ENCODE measurements at regions not wholly inside any gene's neighbourhood (a gene's known extent, or its start where the extent isn't known, plus 50 kb on each side); places are given as distances from the start of the nearest gene placed in this dataset.

- H3K9ac ChIP-seq (replicated peaks in 1 of 4; ENCODE audit: extremely low read depth in 1 of 4, low read depth in 3 of 4, low read length in 3 of 4), result no peak overlapping the region
- H3K4me1 ChIP-seq (replicated peaks in 1 of 4; ENCODE audit: control insufficient read depth in 3 of 4, insufficient read depth in 4 of 4, low read length in 3 of 4), result no peaks in the 10 kb centered on the region
- H3K27me3 ChIP-seq (replicated peaks in 1 of 4; ENCODE audit: control insufficient read depth in 3 of 4, extremely low read depth in 1 of 4, insufficient read depth in 3 of 4, low read length in 3 of 4), result no peaks in the 10 kb centered on the region
- FAIRE-seq (no peak), DNase-seq (ENCODE audit: low read depth in 1 of 2, low spot score in 2 of 2) (no peak)
- no peak overlapping the region for H2BK15ac ChIP-seq (ENCODE audit: low read length)
- no peak overlapping the region for H3K56ac ChIP-seq (replicated peaks; ENCODE audit: insufficient read length, low read depth, low read length)
- ChIA-PET POLR2A (ENCODE audit: partially characterized antibody) (no interaction called here), CTCF (ENCODE audit: partially characterized antibody) (interaction anchor here (0.6 to 2.5 kb wide), 17 partner anchors 8 to 866 kb away, joined by 3 to 12 read pairs (median 4); no protein-coding TSS in a partner anchor)
- no peak overlapping the region for H3K4me2 ChIP-seq (ENCODE audit: insufficient read depth in 1 of 2, low read depth in 2 of 2, low read length in 2 of 2)
- no peak overlapping the region for H3K27ac ChIP-seq (ENCODE audit: low read depth, low read length)
- H4K8ac ChIP-seq (ENCODE audit: extremely low read depth, insufficient read depth, low read length), result no peak overlapping the region
- H4K91ac ChIP-seq (replicated peaks; ENCODE audit: insufficient read length, low read length), result no peak overlapping the region
- no peak overlapping the region for H2AK5ac ChIP-seq (ENCODE audit: low read depth, low read length)
- no peak overlapping the region for H2BK12ac ChIP-seq (ENCODE audit: low read depth, low read length)
- no peak overlapping the region for H3K4ac ChIP-seq (replicated peaks; ENCODE audit: insufficient read length, low read depth, low read length)
- H2BK20ac ChIP-seq (ENCODE audit: low read length), result no peak overlapping the region
- H3K79me1 ChIP-seq (ENCODE audit: low read depth, low read length), result no peaks in the 10 kb centered on the region
- no peak overlapping the region for H3K4me3 ChIP-seq (ENCODE audit: extremely low read depth in 1 of 4, insufficient read depth in 2 of 4, low read depth in 3 of 4, low read length in 4 of 4)
- H2AFZ ChIP-seq (ENCODE audit: low read length), result no peak overlapping the region
- no peaks in the 10 kb centered on the region for H3K36me3 ChIP-seq (ENCODE audit: control insufficient read depth in 2 of 4, insufficient read depth in 4 of 4, low read length in 3 of 4)
- H3K9me3 ChIP-seq (ENCODE audit: insufficient read depth in 2 of 2, low read depth in 1 of 2, low read length in 1 of 2), result no peaks in the 10 kb centered on the region
- no peak overlapping the region for H3K23ac ChIP-seq (ENCODE audit: insufficient read length)
- H3K18ac ChIP-seq (ENCODE audit: extremely low read depth, low read length), result no peak overlapping the region
- H3K79me2 ChIP-seq (ENCODE audit: control insufficient read depth in 1 of 2, insufficient read depth in 2 of 2, low read length in 2 of 2), result no peaks in the 10 kb centered on the region
- no peaks in the 10 kb centered on the region for H3K23me2 ChIP-seq (ENCODE audit: low read depth, low read length)
- no peak overlapping the region for H2BK120ac ChIP-seq (replicated peaks; ENCODE audit: low read depth, low read length)
- H4K20me1 ChIP-seq (replicated peaks in 1 of 2; ENCODE audit: control insufficient read depth in 1 of 2, insufficient read depth in 2 of 2, low read length in 2 of 2), result no peaks in the 10 kb centered on the region
- no peak overlapping the region for H4K5ac ChIP-seq (ENCODE audit: insufficient read length, low read depth, low read length)
- H2BK5ac ChIP-seq (ENCODE audit: low read depth, low read length), result no peak overlapping the region
- no peak overlapping the region for H3K14ac ChIP-seq (ENCODE audit: insufficient read length)
- WGBS, 2 experiments (ENCODE audit: extremely low coverage in 1 of 2, insufficient coverage in 1 of 2, insufficient read length in 1 of 2, insufficient replicate concordance in 2 of 2, low coverage in 1 of 2, low lambda C conversion rate in 2 of 2, missing lambda C conversion rate in 1 of 2), result 79% methylated on average over 2 of the region's 2 CpGs; no CpG with 5 or more reads in 1 of the 2 experiments
- TF ChIP-seq KDM1A (IDR thresholded peaks at IDR 0.05; ENCODE audit: borderline replicate concordance, low read length) (no peak), CEBPB (IDR thresholded peaks at IDR 0.05; ENCODE audit: low read depth, low read length) (no peak), EP300 (IDR thresholded peaks at IDR 0.05; ENCODE audit: borderline replicate concordance in 1 of 2, low read depth in 2 of 2, low read length in 2 of 2) (no peak), RAD21 (IDR thresholded peaks at IDR 0.05 in 1 of 2, conservative IDR thresholded peaks at IDR 0.05 in 1 of 2; ENCODE audit: low read depth in 2 of 2, low read length in 2 of 2) (peak; percentile 61 to 66)
- TF ChIP-seq, protein P1, sequence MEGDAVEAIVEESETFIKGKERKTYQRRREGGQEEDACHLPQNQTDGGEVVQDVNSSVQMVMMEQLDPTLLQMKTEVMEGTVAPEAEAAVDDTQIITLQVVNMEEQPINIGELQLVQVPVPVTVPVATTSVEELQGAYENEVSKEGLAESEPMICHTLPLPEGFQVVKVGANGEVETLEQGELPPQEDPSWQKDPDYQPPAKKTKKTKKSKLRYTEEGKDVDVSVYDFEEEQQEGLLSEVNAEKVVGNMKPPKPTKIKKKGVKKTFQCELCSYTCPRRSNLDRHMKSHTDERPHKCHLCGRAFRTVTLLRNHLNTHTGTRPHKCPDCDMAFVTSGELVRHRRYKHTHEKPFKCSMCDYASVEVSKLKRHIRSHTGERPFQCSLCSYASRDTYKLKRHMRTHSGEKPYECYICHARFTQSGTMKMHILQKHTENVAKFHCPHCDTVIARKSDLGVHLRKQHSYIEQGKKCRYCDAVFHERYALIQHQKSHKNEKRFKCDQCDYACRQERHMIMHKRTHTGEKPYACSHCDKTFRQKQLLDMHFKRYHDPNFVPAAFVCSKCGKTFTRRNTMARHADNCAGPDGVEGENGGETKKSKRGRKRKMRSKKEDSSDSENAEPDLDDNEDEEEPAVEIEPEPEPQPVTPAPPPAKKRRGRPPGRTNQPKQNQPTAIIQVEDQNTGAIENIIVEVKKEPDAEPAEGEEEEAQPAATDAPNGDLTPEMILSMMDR (IDR thresholded peaks at IDR 0.05; ENCODE audit: control extremely low read depth in 1 of 3, insufficient read depth in 1 of 3, low read depth in 1 of 3, low read length in 3 of 3), result peak in 1 of 3 experiments; percentile 33; a peak in 1 of 4 replicates
These were observed 231.8 kb upstream of the THRB start for GRCh38 chr3:24726423-24726822.

Data from H1 (cell line).